Effector memory CD4-positive, alpha-beta T cell (primary cell): ENCODE measurements at regions not wholly inside any gene's neighbourhood (a gene's known extent, or its start where the extent isn't known, plus 50 kb on each side); places are given as distances from the start of the nearest gene placed in this dataset.
"Not testable (repeated sequence)": the region's sequence is repeated elsewhere in the genome, so short reads cannot be mapped to it uniquely, and the experiment has no call there.

ENCODE experiments used
- DNase-seq, 3 donors: peaks; one replicate each; pipeline ENCODE4 v3.0.0-alpha.2; 2020
- H3K27ac ChIP-seq: 2 replicates; pipeline ENCODE4 v1.7.0; 2013; ENCODE audit warnings: mild to moderate bottlenecking, low read length, moderate library complexity; ENCODE audit not compliant: insufficient read depth, poor library complexity, severe bottlenecking
- H3K27me3 ChIP-seq: replicated peaks from 2 replicates; pipeline ENCODE4 v1.7.0; 2013; ENCODE audit warnings: mild to moderate bottlenecking, low read length; ENCODE audit not compliant: insufficient read depth, control insufficient read depth, poor library complexity, severe bottlenecking
- H3K36me3 ChIP-seq: 2 replicates; pipeline ENCODE4 v1.7.0; 2013; ENCODE audit warnings: mild to moderate bottlenecking, low read length, moderate library complexity; ENCODE audit not compliant: control insufficient read depth, insufficient read depth
- H3K4me1 ChIP-seq: 2 replicates; pipeline ENCODE4 v1.7.0; 2013; ENCODE audit warnings: low read length, mild to moderate bottlenecking; ENCODE audit not compliant: control insufficient read depth, insufficient read depth, poor library complexity, severe bottlenecking
- H3K4me3 ChIP-seq: 2 replicates; pipeline ENCODE4 v1.7.0; 2013; ENCODE audit warnings: low read length, low read depth, mild to moderate bottlenecking; ENCODE audit not compliant: insufficient read depth, poor library complexity, severe bottlenecking
- H3K9me3 ChIP-seq: 2 replicates; pipeline ENCODE4 v1.7.0; 2013; ENCODE audit warnings: mild to moderate bottlenecking, low read length, moderate library complexity; ENCODE audit not compliant: control insufficient read depth

- H3K27me3 ChIP-seq, result no peaks in the 10 kb centered on the region
- no peak overlapping the region for H3K4me3 ChIP-seq
Measured at GRCh38 chr1:181251713-181252075, 163.2 kb downstream of the IER5 start.

GRCh38 chr1:181253601-181254000 is 165.1 kb downstream of the IER5 start:
- not testable (repeated sequence) for H3K9me3 ChIP-seq, H3K27me3 ChIP-seq, DNase-seq, H3K36me3 ChIP-seq, H3K4me3 ChIP-seq, H3K4me1 ChIP-seq, H3K27ac ChIP-seq

More at GRCh38 chr1:181251713-181252075, 163.2 kb downstream of the IER5 start:
- Histone ChIP-seq H3K36me3 (no peaks in the 10 kb centered on the region), H3K27ac (no peak overlapping the region), H3K9me3 (no peaks in the 10 kb centered on the region), H3K4me1 (no peaks in the 10 kb centered on the region)
- DNase-seq, result no peak

- no peaks in the 10 kb centered on the region for H3K9me3 ChIP-seq
- no peaks in the 10 kb centered on the region for H3K4me1 ChIP-seq
- DNase-seq, result no peak
- H3K27ac ChIP-seq, result no peak overlapping the region
- no peak overlapping the region for H3K4me3 ChIP-seq
- H3K36me3 ChIP-seq, result no peaks in the 10 kb centered on the region
- H3K27me3 ChIP-seq, result peaks cover 3% of the 10 kb centered on the region
Measured at GRCh38 chr1:181255270-181255929, 166.9 kb downstream of the IER5 start.

GRCh38 chr1:181257117-181257516 is 168.6 kb downstream of the IER5 start:
- no peaks in the 10 kb centered on the region for H3K36me3 ChIP-seq
- peaks cover 3% of the 10 kb centered on the region for H3K27me3 ChIP-seq
- H3K9me3 ChIP-seq, result no peaks in the 10 kb centered on the region
- DNase-seq, result no peak
- H3K27ac ChIP-seq, result no peak overlapping the region
- no peak overlapping the region for H3K4me3 ChIP-seq
- H3K4me1 ChIP-seq, result no peaks in the 10 kb centered on the region

DNA sequence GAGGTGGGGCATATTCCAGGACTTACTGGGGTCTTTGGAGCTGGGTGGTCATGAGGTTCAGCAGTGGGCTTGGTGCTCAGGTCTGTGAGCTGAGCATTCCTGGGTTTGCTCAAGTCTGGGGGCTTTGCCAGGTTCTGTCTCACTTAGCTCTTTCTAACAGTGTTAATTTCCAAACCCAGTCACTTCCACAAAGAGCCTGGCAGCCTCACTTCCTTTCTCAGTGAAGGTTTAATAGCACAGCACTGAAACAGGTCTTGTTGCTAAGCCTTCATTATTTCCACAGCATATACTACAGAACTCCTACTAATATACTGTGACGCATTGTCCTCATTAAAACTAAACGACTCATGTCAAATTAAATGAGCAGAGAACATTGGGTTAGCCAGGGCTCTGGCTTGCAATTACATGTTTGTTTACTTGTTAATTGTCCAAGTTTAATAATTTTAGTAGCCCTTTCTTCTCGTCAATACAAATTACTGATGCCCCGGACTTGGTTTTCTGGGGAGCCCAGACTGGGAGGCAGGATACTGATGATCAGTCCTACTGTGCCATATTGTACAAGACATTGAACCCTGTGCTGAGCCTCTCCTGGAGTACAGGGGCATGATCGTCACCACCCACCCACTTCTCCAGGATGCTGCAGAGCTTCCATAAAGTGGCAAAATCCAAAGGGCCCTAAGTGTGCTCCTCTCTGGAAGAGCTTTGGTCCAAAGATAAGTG is 170.7 kb downstream of the IER5 start:
- no peaks in the 10 kb centered on the region for H3K36me3 ChIP-seq
- no peaks in the 10 kb centered on the region for H3K4me1 ChIP-seq
- H3K4me3 ChIP-seq, result no peak overlapping the region
- no peak for DNase-seq
- peaks cover 3% of the 10 kb centered on the region for H3K27me3 ChIP-seq
- no peaks in the 10 kb centered on the region for H3K9me3 ChIP-seq
- H3K27ac ChIP-seq, result no peak overlapping the region

DNA sequence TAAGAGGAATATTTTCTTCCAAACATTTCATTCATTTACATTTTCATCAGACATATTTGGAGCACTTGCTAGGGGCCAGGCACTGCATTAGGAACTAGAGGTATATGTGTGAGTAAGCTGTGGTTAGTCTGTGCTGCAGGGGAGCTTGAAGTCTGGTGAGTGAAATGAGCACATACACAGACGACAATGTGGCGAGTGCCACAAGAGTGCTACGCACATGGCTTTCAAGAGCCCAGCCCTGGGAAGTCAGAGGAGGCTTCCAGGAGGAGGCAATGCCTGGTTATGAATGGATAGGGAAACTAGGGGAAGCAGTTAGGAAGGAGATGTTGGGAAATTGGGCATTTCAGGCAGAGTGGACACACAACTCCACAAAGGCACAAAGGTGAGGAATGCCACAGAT is 171.8 kb downstream of the IER5 start:
- H3K4me3 ChIP-seq, result no peak overlapping the region
- H3K27ac ChIP-seq, result no peak overlapping the region
- H3K4me1 ChIP-seq, result no peaks in the 10 kb centered on the region
- H3K27me3 ChIP-seq, result peaks cover 3% of the 10 kb centered on the region
- no peaks in the 10 kb centered on the region for H3K36me3 ChIP-seq
- H3K9me3 ChIP-seq, result no peaks in the 10 kb centered on the region
- no peak for DNase-seq

GRCh38 chr1:181260994-181261393 is 172.5 kb downstream of the IER5 start:
- Histone ChIP-seq H3K4me3 (no peak overlapping the region), H3K4me1 (no peaks in the 10 kb centered on the region), H3K27ac (no peak overlapping the region), H3K36me3 (no peaks in the 10 kb centered on the region), H3K9me3 (no peaks in the 10 kb centered on the region), H3K27me3 (peaks cover 3% of the 10 kb centered on the region)
- DNase-seq, result no peak

GRCh38 chr1:181262069-181262468 is 173.6 kb downstream of the IER5 start:
- Histone ChIP-seq H3K9me3 (no peaks in the 10 kb centered on the region), H3K36me3 (no peaks in the 10 kb centered on the region), H3K4me1 (no peaks in the 10 kb centered on the region), H3K4me3 (no peak overlapping the region), H3K27me3 (peaks cover 3% of the 10 kb centered on the region), H3K27ac (no peak overlapping the region)
- no peak for DNase-seq

GRCh38 chr1:181263444-181263843 is 174.9 kb downstream of the IER5 start:
- H3K36me3 ChIP-seq, result no peaks in the 10 kb centered on the region
- H3K4me1 ChIP-seq, result no peaks in the 10 kb centered on the region
- H3K4me3 ChIP-seq, result no peak overlapping the region
- H3K9me3 ChIP-seq, result no peaks in the 10 kb centered on the region
- no peak for DNase-seq
- H3K27ac ChIP-seq, result no peak overlapping the region
- H3K27me3 ChIP-seq, result peaks cover 3% of the 10 kb centered on the region

DNA sequence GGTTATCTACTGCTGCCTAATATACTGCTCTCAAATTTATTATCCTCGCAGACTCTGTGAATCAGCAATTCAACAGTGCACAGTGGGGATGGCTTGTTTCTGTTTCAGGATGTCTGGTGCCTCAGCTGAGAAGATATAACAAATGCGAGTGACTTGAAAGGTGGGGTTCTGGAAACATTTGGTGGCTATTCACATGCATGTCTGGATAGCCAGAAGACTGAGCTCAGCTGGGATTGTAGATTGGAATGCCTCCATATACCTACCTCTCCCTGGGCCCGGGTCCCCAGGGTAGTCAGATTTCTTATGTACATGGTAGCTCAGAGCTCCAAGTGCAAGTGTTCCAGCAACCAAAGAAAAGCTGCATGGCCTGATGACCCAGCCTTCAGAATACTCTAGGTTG is 176.3 kb downstream of the IER5 start:
- Histone ChIP-seq H3K27ac (no peak overlapping the region), H3K27me3 (no peaks in the 10 kb centered on the region), H3K9me3 (no peaks in the 10 kb centered on the region), H3K36me3 (no peaks in the 10 kb centered on the region), H3K4me1 (no peaks in the 10 kb centered on the region), H3K4me3 (no peak overlapping the region)
- DNase-seq, result no peak
